Vagina (tissue), 2 donors: ENCODE measurements at regions not wholly inside any gene's neighbourhood (a gene's known extent, or its start where the extent isn't known, plus 50 kb on each side); places are given as distances from the start of the nearest gene placed in this dataset.
"Not testable (repeated sequence)": the region's sequence is repeated elsewhere in the genome, so short reads cannot be mapped to it uniquely, and the experiment has no call there.

Experiments
- DNase-seq, 2 donors: peaks; one replicate each; pipeline ENCODE4 v3.0.0-alpha.2; 2017; ENCODE audit errors: extremely low spot score in 2 of 2
- H3K27ac ChIP-seq: fragments of 200-600 bp; sonication (generic); one replicate; pipeline ENCODE4 v1.5.1; 2019
- H3K27me3 ChIP-seq: fragments of 200-600 bp; sonication (generic); one replicate; pipeline ENCODE4 v1.5.1; 2019
- H3K36me3 ChIP-seq, 2 donors: fragments of 200-600 bp; sonication (generic); one replicate each; pipeline ENCODE4 v1.5.1; 2017 to 2019
- H3K4me1 ChIP-seq: fragments of 200-600 bp; sonication (generic); one replicate; pipeline ENCODE4 v1.5.1; 2019
- H3K4me3 ChIP-seq, 2 donors: fragments of 200-600 bp; sonication (generic); 1 replicate in 1 of 2; 2 replicates in 1 of 2; pipeline ENCODE4 v1.5.1; 2016 to 2019
- H3K9me3 ChIP-seq: fragments of 200-600 bp; sonication (generic); one replicate; pipeline ENCODE4 v1.5.1; 2019
- POLR2A ChIP-seq, 2 donors: fragments of 450-650 bp; IDR thresholded peaks; one replicate each; pipeline ENCODE4 v1.6.1; 2017; ENCODE audit warnings: antibody characterized with exemption in 2 of 2, mild to moderate bottlenecking in 2 of 2, moderate library complexity in 2 of 2
- POLR2AphosphoS5 ChIP-seq, 2 donors: sonication (generic); formaldehyde crosslinking; IDR thresholded peaks; one replicate each; pipeline ENCODE4 v1.9.0; 2017; ENCODE audit warnings: antibody characterized with exemption in 2 of 2, mild to moderate bottlenecking in 2 of 2, low read depth in 1 of 2; ENCODE audit not compliant: insufficient read depth in 1 of 2
- intact Hi-C: fragments of 100-400 bp; cut with DNase I; formaldehyde crosslinking; loops from one replicate; pipeline ENCODE4 v1.15.1; 2023
- TF ChIP-seq, protein P1 (sequence below), 3 experiments: fragments of 450-650 bp in 2 of 3; fragments of 200-600 bp in 1 of 3; sonication (generic) in 1 of 3; IDR thresholded peaks; one replicate each; pipeline ENCODE4 v1.5.1; 2017 to 2019; ENCODE audit warnings: antibody characterized with exemption in 3 of 3, mild to moderate bottlenecking in 2 of 3, moderate library complexity in 2 of 3

DNA sequence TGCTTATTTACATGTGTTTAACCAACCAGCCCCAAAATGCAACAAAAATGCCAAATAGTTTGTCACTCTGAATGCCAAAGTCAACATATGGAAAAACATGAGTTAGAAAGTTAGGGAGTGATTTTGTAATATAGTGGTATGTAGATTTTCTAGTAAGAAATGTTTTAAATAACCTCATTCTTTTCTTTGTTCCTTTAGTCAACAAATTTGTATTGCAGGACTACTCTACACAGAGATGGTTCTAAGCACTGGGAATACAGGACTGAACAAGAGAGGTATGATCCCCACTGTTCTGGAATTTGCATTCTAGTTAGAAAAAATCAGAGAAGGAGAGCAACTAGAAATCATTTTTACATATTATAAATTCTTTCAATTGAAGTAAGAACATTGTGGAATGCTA is 218.8 kb upstream of the ANXA10 start:
- intact Hi-C loops, result no loop called here
- Histone ChIP-seq H3K4me3 (no peak overlapping the region), H3K27ac (no peak overlapping the region), H3K36me3 (no peaks in the 10 kb centered on the region), H3K9me3 (no peaks in the 10 kb centered on the region), H3K4me1 (no peaks in the 10 kb centered on the region), H3K27me3 (no peaks in the 10 kb centered on the region)
- TF ChIP-seq POLR2A (IDR thresholded peaks at IDR 0.05) (no peak), POLR2AphosphoS5 (IDR thresholded peaks at IDR 0.05; ENCODE audit: insufficient read depth in 1 of 2, low read depth in 1 of 2) (no peak)
- TF ChIP-seq, protein P1, sequence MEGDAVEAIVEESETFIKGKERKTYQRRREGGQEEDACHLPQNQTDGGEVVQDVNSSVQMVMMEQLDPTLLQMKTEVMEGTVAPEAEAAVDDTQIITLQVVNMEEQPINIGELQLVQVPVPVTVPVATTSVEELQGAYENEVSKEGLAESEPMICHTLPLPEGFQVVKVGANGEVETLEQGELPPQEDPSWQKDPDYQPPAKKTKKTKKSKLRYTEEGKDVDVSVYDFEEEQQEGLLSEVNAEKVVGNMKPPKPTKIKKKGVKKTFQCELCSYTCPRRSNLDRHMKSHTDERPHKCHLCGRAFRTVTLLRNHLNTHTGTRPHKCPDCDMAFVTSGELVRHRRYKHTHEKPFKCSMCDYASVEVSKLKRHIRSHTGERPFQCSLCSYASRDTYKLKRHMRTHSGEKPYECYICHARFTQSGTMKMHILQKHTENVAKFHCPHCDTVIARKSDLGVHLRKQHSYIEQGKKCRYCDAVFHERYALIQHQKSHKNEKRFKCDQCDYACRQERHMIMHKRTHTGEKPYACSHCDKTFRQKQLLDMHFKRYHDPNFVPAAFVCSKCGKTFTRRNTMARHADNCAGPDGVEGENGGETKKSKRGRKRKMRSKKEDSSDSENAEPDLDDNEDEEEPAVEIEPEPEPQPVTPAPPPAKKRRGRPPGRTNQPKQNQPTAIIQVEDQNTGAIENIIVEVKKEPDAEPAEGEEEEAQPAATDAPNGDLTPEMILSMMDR (IDR thresholded peaks at IDR 0.05), result no peak
- no peak for DNase-seq

DNA sequence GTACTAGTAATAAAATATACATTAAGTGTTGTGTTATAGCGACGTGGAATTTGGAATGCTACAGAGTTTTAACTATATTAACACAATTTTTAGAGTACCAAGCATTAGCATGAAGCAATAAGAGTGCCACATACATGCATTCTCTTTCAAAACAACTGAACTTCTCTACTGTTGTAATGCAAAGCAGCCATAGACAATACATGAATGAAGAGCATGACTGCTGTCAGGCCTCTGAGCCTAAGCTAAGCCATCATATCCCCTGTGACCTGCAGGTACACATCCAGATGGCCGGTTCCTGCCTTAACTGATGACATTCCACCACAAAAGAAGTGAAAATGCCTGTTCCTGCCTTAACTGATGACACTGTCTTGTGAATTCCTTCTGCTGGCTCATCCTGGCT is 216.2 kb upstream of the ANXA10 start:
- H3K4me3 ChIP-seq, H3K9me3 ChIP-seq, H3K4me1 ChIP-seq, DNase-seq, H3K27me3 ChIP-seq, intact Hi-C loops, H3K27ac ChIP-seq, H3K36me3 ChIP-seq: not testable (repeated sequence)

GRCh38 chr4:167877826-167878225 is 214.5 kb upstream of the ANXA10 start:
- H3K36me3 ChIP-seq, intact Hi-C loops, H3K4me1 ChIP-seq, H3K27me3 ChIP-seq, DNase-seq, H3K9me3 ChIP-seq, H3K27ac ChIP-seq, H3K4me3 ChIP-seq: not testable (repeated sequence)

DNA sequence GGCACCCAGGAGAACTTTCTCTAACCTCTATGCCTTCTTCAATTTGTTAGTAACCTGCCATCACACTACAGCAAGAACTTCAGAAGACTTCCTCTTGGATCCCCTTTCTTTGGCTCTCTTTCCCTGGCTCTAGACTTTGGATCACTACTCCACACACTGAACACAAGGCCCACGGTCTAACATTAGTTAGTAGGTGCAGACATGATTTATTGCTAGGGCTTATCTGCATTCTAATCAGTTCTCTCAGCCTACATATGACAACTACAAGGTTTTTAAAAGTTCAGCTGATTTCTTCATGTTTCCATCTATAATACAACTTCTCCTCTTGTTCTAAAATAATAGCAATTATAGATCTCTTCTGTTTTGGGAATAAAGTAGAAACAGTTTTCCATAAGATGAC is 209.1 kb upstream of the ANXA10 start:
- H3K27me3 ChIP-seq, result no peaks in the 10 kb centered on the region
- no peak overlapping the region for H3K4me3 ChIP-seq
- TF ChIP-seq, protein P1 (IDR thresholded peaks at IDR 0.05), result no peak
- TF ChIP-seq POLR2AphosphoS5 (IDR thresholded peaks at IDR 0.05; ENCODE audit: insufficient read depth in 1 of 2, low read depth in 1 of 2) (no peak), POLR2A (IDR thresholded peaks at IDR 0.05) (no peak)
- intact Hi-C loops, result no loop called here
- H3K36me3 ChIP-seq, result no peaks in the 10 kb centered on the region
- no peak for DNase-seq
- H3K27ac ChIP-seq, result no peak overlapping the region
- H3K4me1 ChIP-seq, result no peaks in the 10 kb centered on the region
- H3K9me3 ChIP-seq, result no peaks in the 10 kb centered on the region

DNA sequence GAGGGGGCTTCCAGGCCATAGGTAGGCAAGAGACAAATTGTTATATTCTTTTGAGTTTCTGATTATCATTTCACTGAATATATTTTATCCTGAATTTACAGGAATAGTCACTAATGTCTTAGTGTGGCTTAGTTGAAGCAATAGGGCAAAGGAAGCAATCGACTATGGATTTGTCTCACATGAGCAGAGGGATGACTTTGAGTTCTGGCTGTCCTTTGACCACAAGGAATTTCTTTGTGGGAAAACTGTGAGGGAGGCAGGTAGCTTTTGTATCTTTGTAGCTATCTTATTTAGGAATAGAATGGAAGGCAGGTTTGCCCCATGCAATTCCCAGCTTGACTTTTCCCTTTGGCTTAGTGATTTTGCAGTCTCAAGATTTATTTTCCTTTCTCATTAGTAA is 207.3 kb upstream of the ANXA10 start:
- Histone ChIP-seq H3K4me3 (no peak overlapping the region), H3K27me3 (no peaks in the 10 kb centered on the region), H3K4me1 (no peaks in the 10 kb centered on the region), H3K36me3 (no peaks in the 10 kb centered on the region), H3K9me3 (no peaks in the 10 kb centered on the region), H3K27ac (no peak overlapping the region)
- DNase-seq, result no peak
- TF ChIP-seq, protein P1 (IDR thresholded peaks at IDR 0.05), result no peak
- intact Hi-C loops, result no loop called here

GRCh38 chr4:167885872-167886271 is 206.5 kb upstream of the ANXA10 start:
- TF ChIP-seq POLR2A (IDR thresholded peaks at IDR 0.05) (no peak), POLR2AphosphoS5 (IDR thresholded peaks at IDR 0.05; ENCODE audit: insufficient read depth in 1 of 2, low read depth in 1 of 2) (no peak)
- TF ChIP-seq, protein P1 (IDR thresholded peaks at IDR 0.05), result no peak
- Histone ChIP-seq H3K4me1 (no peaks in the 10 kb centered on the region), H3K36me3 (no peaks in the 10 kb centered on the region), H3K4me3 (no peak overlapping the region), H3K27me3 (no peaks in the 10 kb centered on the region), H3K9me3 (no peaks in the 10 kb centered on the region), H3K27ac (no peak overlapping the region)
- intact Hi-C loops, result no loop called here
- no peak for DNase-seq
